HCT116 (cell line): ENCODE measurements at regions not wholly inside any gene's neighbourhood (a gene's known extent, or its start where the extent isn't known, plus 50 kb on each side); places are given as distances from the start of the nearest gene placed in this dataset.

ENCODE experiments used
- ATAC-seq: fragments of 200-7000 bp; cut with Tn5 transposase; 2 replicates; pipeline ENCODE4 v1.9.1; 2020; ENCODE audit warnings: mild to moderate bottlenecking, moderate library complexity
- BruUV-seq: library from RNA; stranded (reverse); fragments of 400-500 nt; replicated peaks from 2 replicates; lab custom pipeline; 2021; lab: Mats Ljungman, UMichigan
- CTCF ChIA-PET: fragments of 300-600 bp; sonication (Branson Sonifier 250); formaldehyde crosslinking; loops from one replicate; lab custom pipeline; 2021; ENCODE audit warnings: antibody characterized with exemption; lab: Charles Lee
- POLR2A ChIA-PET: fragments of 300-600, 350-600 bp; sonication (Branson Sonifier 250); formaldehyde crosslinking; loops from one replicate; lab custom pipeline; 2021; ENCODE audit warnings: antibody characterized with exemption; lab: Charles Lee
- RAD21 ChIA-PET, 2 experiments: fragments of 300-600 bp; sonication (Branson Sonifier 250); formaldehyde crosslinking; loops; one replicate each; lab custom pipeline; 2023; ENCODE audit warnings: low total read pairs in 2 of 2; ENCODE audit not compliant: uncharacterized antibody in 2 of 2, unreplicated experiment in 2 of 2, low non-redundant PET in 1 of 2; lab: Charles Lee
- DNase-seq: peaks from one replicate; pipeline ENCODE4 v3.0.0-alpha.2; 2010; ENCODE audit warnings: low read depth, low spot score
- H2AFZ ChIP-seq: fragments of 200-600 bp; shearing (Covaris generic), sonication (generic); 2 replicates; pipeline ENCODE4 v1.6.1; 2017; ENCODE audit warnings: low read depth, mixed run types, mixed read lengths, antibody characterized with exemption, low read length; ENCODE audit not compliant: poor library complexity, severe bottlenecking
- H3K27ac ChIP-seq: 2 replicates; pipeline ENCODE4 v1.5.1; 2012; ENCODE audit warnings: low read depth, low read length
- H3K27me3 ChIP-seq: fragments of 200-600 bp; sonication (generic); 2 replicates; pipeline ENCODE4 v1.6.1; 2016; ENCODE audit warnings: mixed run types, low read length, mixed read lengths; ENCODE audit not compliant: insufficient read depth
- H3K36me3 ChIP-seq, 2 experiments: fragments of 200-500 bp in 1 of 2; fragments of 200-600 bp in 1 of 2; sonication (Bioruptor generic) in 1 of 2; sonication (generic) in 1 of 2; 2 replicates each; pipeline versions ENCODE4 v1.5.1 to v1.6.1; 2014 to 2016; ENCODE audit warnings: low read length in 2 of 2, inconsistent platforms in 1 of 2, mixed read lengths in 1 of 2, mixed run types in 1 of 2; ENCODE audit not compliant: insufficient read depth in 2 of 2, control insufficient read depth in 1 of 2
- H3K4me1 ChIP-seq, 2 experiments: fragments of 200-600 bp in 1 of 2; sonication (generic) in 1 of 2; 2 replicates each; pipeline versions ENCODE4 v1.5.1 to v1.6.1; 2012 to 2017; ENCODE audit warnings: low read length in 2 of 2, inconsistent platforms in 1 of 2, mild to moderate bottlenecking in 1 of 2, mixed read lengths in 1 of 2, mixed run types in 1 of 2, moderate library complexity in 1 of 2; ENCODE audit not compliant: insufficient read depth in 2 of 2, control insufficient read depth in 1 of 2
- H3K4me2 ChIP-seq: fragments of 200-600 bp; sonication (generic); 2 replicates; pipeline ENCODE4 v1.6.1; 2017; ENCODE audit warnings: mixed run types, low read length, mixed read lengths
- H3K4me3 ChIP-seq, 2 experiments: fragments of 200-600 bp in 1 of 2; sonication (generic) in 1 of 2; replicated peaks in 1 of 2; 2 replicates each; pipeline ENCODE4 v1.5.1; 2011 to 2016; ENCODE audit warnings: low read length in 2 of 2, control low read depth in 1 of 2, low read depth in 1 of 2, mild to moderate bottlenecking in 1 of 2, mixed read lengths in 1 of 2, mixed run types in 1 of 2
- H3K79me2 ChIP-seq: fragments of 200-600 bp; sonication (generic); 2 replicates; pipeline ENCODE4 v1.6.1; 2017; ENCODE audit warnings: mild to moderate bottlenecking, mixed run types, low read length, moderate library complexity, mixed read lengths; ENCODE audit not compliant: insufficient read depth
- H3K9ac ChIP-seq: fragments of 200-600 bp; sonication (generic); 2 replicates; pipeline ENCODE4 v1.6.1; 2016; ENCODE audit warnings: low read length, mixed read lengths
- H3K9me2 ChIP-seq: fragments of 200-600 bp; sonication (generic), shearing (Covaris generic); 2 replicates; pipeline ENCODE4 v1.6.1; 2017; ENCODE audit warnings: mixed run types, mild to moderate bottlenecking, moderate library complexity; ENCODE audit not compliant: insufficient read depth
- H3K9me3 ChIP-seq, 2 experiments: fragments of 200-500 bp in 1 of 2; fragments of 200-600 bp in 1 of 2; sonication (Bioruptor generic) in 1 of 2; sonication (generic) in 1 of 2; 2 replicates each; pipeline ENCODE4 v1.6.1; 2014 to 2017; ENCODE audit warnings: low read length in 2 of 2, mixed read lengths in 2 of 2, inconsistent platforms in 1 of 2, low read depth in 1 of 2, mild to moderate bottlenecking in 1 of 2, mixed run types in 1 of 2, moderate library complexity in 1 of 2; ENCODE audit not compliant: control insufficient read depth in 1 of 2, insufficient read depth in 1 of 2
- H4K20me1 ChIP-seq: fragments of 200-600 bp; sonication (generic), shearing (Covaris generic); 2 replicates; pipeline ENCODE4 v1.6.1; 2017; ENCODE audit warnings: mixed run types, mild to moderate bottlenecking, moderate library complexity; ENCODE audit not compliant: insufficient read depth
- CEBPB ChIP-seq: IDR thresholded peaks from 2 replicates; pipeline ENCODE4 v1.6.1; 2012; ENCODE audit warnings: low read depth
- CTCF ChIP-seq, 3 experiments: fragments of 200-600 bp in 1 of 3; sonication (generic) in 1 of 3; IDR thresholded peaks in 2 of 3; conservative IDR thresholded peaks in 1 of 3; 2 replicates each; pipeline ENCODE4 v1.5.1; 2012 to 2017; ENCODE audit warnings: low read depth in 2 of 3, low read length in 2 of 3, antibody characterized with exemption in 1 of 3, borderline replicate concordance in 1 of 3, control low read depth in 1 of 3, mild to moderate bottlenecking in 1 of 3, mixed read lengths in 1 of 3, mixed run types in 1 of 3, moderate library complexity in 1 of 3; ENCODE audit not compliant: insufficient read depth in 1 of 3
- EZH2phosphoT487 ChIP-seq: fragments of 200-600 bp; IDR thresholded peaks from 2 replicates; pipeline ENCODE4 v1.6.1; 2018; ENCODE audit warnings: antibody characterized with exemption, borderline replicate concordance
- FOSL1 ChIP-seq: IDR thresholded peaks from 2 replicates; pipeline ENCODE4 v1.6.1; 2012; ENCODE audit warnings: low read depth
- MAX ChIP-seq: IDR thresholded peaks from 2 replicates; pipeline ENCODE4 v1.6.1; 2012
- POLR2A ChIP-seq: IDR thresholded peaks from 2 replicates; pipeline ENCODE4 v1.7.0; 2011; ENCODE audit warnings: borderline replicate concordance; ENCODE audit not compliant: insufficient read depth, insufficient read length; ENCODE audit errors: extremely low read depth
- POLR2AphosphoS5 ChIP-seq: IDR thresholded peaks from 2 replicates; pipeline ENCODE4 v1.6.1; 2011; ENCODE audit warnings: mild to moderate bottlenecking, low read depth, low read length, moderate library complexity
- RAD21 ChIP-seq: IDR thresholded peaks from 2 replicates; pipeline ENCODE4 v1.6.1; 2012; ENCODE audit warnings: low read depth, mild to moderate bottlenecking
- SRF ChIP-seq: IDR thresholded peaks from 2 replicates; pipeline ENCODE4 v1.6.1; 2012; ENCODE audit warnings: low read depth
- TCF7L2 ChIP-seq: IDR thresholded peaks from 2 replicates; pipeline ENCODE4 v1.7.0; 2011; ENCODE audit warnings: borderline replicate concordance, inconsistent platforms; ENCODE audit not compliant: insufficient read depth, insufficient read length; ENCODE audit errors: extremely low read depth
- YY1 ChIP-seq: IDR thresholded peaks from 2 replicates; pipeline ENCODE4 v1.6.1; 2011; ENCODE audit warnings: low read length, low read depth, moderate library complexity, mild to moderate bottlenecking; ENCODE audit not compliant: insufficient replicate concordance; ENCODE audit errors: extremely low read depth
- intact Hi-C: fragments of 100-400 bp; cut with micrococcal nuclease; formaldehyde crosslinking; loops from 2 replicates; pipeline ENCODE4 v1.10.0; 2022

DNA sequence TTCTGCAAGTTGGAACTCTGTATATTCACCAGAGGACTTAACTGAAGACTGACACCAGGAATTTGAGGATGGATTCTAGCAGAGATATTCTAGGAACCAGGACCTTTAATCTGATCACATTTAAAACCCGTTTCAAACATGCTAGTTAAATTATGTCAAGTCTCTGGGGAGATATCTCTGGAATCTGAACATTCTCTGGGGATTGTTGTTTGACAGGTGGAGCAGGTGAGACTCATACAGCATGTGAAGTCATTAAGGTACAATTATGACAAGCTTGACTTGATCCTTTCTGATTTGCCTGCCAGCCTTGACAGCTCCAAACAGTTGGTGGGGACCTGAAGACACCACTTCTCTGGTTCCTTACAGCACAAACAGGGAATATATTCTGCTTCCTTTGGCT is 100.3 kb downstream of the FAT3 start:
- RAD21 ChIA-PET = no interaction called here
- intact Hi-C loops = no loop called here
- BruUV-seq = no TSS peak
- Histone ChIP-seq H3K27ac (no peak overlapping the region), H4K20me1 (no peaks in the 10 kb centered on the region), H3K9ac (no peak overlapping the region), H3K9me3 (peaks cover 0 to 15% of the 10 kb centered on the region in 2 experiments; a peak in 2 of 4 replicates), H3K36me3 (no peaks in the 10 kb centered on the region), H3K79me2 (no peaks in the 10 kb centered on the region), H2AFZ (no peak overlapping the region), H3K4me3 (no peak overlapping the region), H3K27me3 (no peaks in the 10 kb centered on the region), H3K9me2 (no peaks in the 10 kb centered on the region), H3K4me2 (no peak overlapping the region), H3K4me1 (no peaks in the 10 kb centered on the region)
- no peak for TF ChIP-seq MAX
- no peak for TF ChIP-seq RAD21
- no peak for TF ChIP-seq POLR2A
- no peak for TF ChIP-seq EZH2phosphoT487
- TF ChIP-seq SRF = no peak
- TF ChIP-seq CEBPB = no peak
- TF ChIP-seq POLR2AphosphoS5 = no peak
- TF ChIP-seq TCF7L2 = no peak
- TF ChIP-seq YY1 = no peak
- TF ChIP-seq FOSL1 = no peak
- ATAC-seq (no peak), DNase-seq (no peak)
- POLR2A ChIA-PET = no interaction called here
- CTCF ChIA-PET = no interaction called here

DNA sequence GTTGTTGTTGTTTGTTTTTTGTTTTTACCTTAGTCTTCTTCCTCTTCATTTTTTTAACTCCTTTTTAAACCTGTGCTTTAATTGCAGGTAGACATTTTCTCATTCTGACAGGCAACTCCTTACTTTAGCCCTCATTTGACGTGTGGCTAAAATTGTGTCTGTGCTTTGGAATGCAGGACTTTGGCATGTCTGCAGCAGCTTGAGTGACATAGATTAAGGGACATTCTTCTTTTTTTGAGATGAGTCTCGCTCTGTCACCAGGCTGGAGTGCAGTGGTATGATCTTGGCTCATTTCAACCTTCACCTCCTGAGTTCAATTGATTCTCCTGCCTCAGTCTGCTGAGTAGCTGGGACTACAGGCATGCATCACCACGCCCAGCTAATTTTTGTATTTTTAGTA is 100.8 kb downstream of the FAT3 start:
- no peaks in the 10 kb centered on the region for H3K4me1 ChIP-seq
- no peak for TF ChIP-seq CTCF (IDR thresholded peaks at IDR 0.05 in 2 of 3, conservative IDR thresholded peaks at IDR 0.05 in 1 of 3; ENCODE audit: borderline replicate concordance in 1 of 3, insufficient read depth in 1 of 3, low read depth in 2 of 3, low read length in 2 of 3)
- TF ChIP-seq, all 23 proteins: peak for 0
- H3K9me2 ChIP-seq = no peaks in the 10 kb centered on the region
- no peak overlapping the region for H3K4me2 ChIP-seq
- no peaks in the 10 kb centered on the region for H3K27me3 ChIP-seq
- POLR2A ChIA-PET = no interaction called here
- H3K79me2 ChIP-seq = no peaks in the 10 kb centered on the region
- no TSS peak for BruUV-seq
- intact Hi-C loops = no loop called here
- no peaks in the 10 kb centered on the region for H4K20me1 ChIP-seq
- RAD21 ChIA-PET = no interaction called here
- H3K27ac ChIP-seq = no peak overlapping the region
- DNase-seq (no peak), ATAC-seq (no peak)
- no peak overlapping the region for H2AFZ ChIP-seq
- no peaks in the 10 kb centered on the region for H3K36me3 ChIP-seq
- no peak overlapping the region for H3K4me3 ChIP-seq
- peaks cover 0 to 10% of the 10 kb centered on the region in 2 experiments; a peak in 2 of 4 replicates for H3K9me3 ChIP-seq
- H3K9ac ChIP-seq = no peak overlapping the region
- CTCF ChIA-PET = no interaction called here
